ENCODE measurements at regions not wholly inside any gene's neighbourhood (a gene's known extent, or its start where the extent isn't known, plus 50 kb on each side); places are given as distances from the start of the nearest gene placed in this dataset.
"Not testable (repeated sequence)": the region's sequence is repeated elsewhere in the genome, so short reads cannot be mapped to it uniquely, and the experiment has no call there.

DNA sequence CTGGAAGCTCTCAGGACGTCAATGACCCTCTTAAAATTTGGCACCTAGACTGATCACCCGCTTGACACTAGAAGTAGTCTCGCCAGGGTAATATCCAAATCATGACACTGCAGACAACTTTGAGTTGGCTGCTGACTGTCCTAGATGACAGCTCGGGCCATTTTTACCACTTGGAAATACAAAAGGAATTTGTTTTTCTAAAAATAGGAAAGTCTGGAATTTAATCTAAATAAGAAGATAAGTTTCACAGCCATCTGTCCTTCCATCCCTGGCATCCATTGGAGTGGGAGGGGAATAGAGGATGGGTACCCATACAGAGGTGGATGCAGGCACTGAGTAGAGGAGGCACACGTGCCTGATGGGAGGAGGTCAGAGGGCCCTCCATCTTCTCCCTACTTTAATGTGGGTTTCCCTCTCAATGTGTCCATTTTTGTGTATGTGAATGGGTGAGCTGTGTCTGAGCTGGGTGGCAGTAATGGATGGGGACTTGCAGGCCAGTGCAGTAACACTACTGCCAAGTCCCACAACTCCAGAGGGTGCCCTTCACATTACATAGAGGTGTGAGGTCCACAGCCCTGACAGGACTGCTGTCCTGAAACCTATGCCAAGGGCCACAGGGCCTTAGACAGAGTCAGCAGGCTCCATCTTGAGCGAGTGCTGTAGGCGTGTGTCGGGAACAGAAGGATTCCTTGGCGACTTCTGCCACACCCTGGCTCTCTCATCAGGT, 104.8 kb upstream of the IPO9 start:
- H3K4me3 Mint-ChIP-seq, result no peak overlapping the region
- H3K36me3 Mint-ChIP-seq, result peaks cover 2% of the 10 kb centered on the region
- no peaks in the 10 kb centered on the region for H3K9me3 Mint-ChIP-seq
- H3K27me3 Mint-ChIP-seq, result peaks cover 5% of the 10 kb centered on the region
- no peak overlapping the region for H3K27ac Mint-ChIP-seq
- DNase-seq (ENCODE audit: low spot score in 2 of 2), result no peak
- no peak for ATAC-seq (ENCODE audit: low read depth)
- H3K4me1 Mint-ChIP-seq, result peaks cover 6% of the 10 kb centered on the region

DNA sequence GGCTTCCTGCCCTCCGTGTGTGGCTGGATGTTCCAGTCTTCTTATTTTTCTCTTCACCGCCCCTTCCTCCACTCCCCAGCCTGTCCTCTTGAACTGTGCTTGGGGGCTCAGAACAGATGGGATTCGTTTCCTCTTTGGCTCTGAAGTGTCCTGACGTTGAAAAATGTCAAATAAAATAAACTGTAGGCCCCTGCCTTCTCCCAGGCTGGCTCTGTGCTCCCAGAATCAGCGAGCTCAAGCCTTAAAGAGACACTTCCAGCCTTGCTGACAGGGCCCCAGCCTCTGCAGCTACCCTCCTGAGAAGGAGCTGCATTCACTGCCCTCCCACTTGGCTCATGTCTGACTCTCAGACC, 104.2 kb upstream of the IPO9 start:
- Mint-ChIP-seq H3K4me1 (peaks cover 2% of the 10 kb centered on the region), H3K27me3 (peaks cover 4% of the 10 kb centered on the region), H3K4me3 (no peak overlapping the region), H3K9me3 (no peaks in the 10 kb centered on the region), H3K36me3 (no peaks in the 10 kb centered on the region), H3K27ac (no peak overlapping the region)
- ATAC-seq (ENCODE audit: low read depth) (no peak), DNase-seq (ENCODE audit: low spot score in 2 of 2) (no peak)

DNA sequence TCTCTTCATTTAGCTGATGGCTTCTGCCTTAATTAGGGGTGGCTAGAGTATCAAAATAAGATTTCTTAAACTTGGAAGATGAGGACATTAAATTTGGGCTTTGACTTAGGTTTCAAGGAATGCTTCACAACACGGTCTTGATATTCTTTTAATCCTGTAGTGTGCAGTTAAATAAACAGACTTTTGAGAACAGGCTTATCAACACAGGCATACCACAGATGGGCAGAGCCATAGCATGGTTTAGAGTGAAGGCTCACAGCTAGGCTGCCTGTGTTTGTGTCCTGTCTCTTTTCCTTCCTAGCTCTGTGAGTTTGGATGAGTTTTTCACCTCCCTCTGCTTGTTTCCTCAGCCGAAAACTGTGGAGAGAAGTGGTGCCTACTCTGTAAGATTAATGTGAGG, 102.3 kb upstream of the IPO9 start:
- Mint-ChIP-seq H3K27me3 (peaks cover 6% of the 10 kb centered on the region), H3K4me3 (no peak overlapping the region), H3K9me3 (no peaks in the 10 kb centered on the region), H3K36me3 (no peaks in the 10 kb centered on the region), H3K4me1 (no peaks in the 10 kb centered on the region), H3K27ac (no peak overlapping the region)
- ATAC-seq (ENCODE audit: low read depth) (no peak), DNase-seq (ENCODE audit: low spot score in 2 of 2) (no peak)

- DNase-seq (ENCODE audit: low spot score in 2 of 2), result no peak
- H3K27me3 Mint-ChIP-seq, result peaks cover 9% of the 10 kb centered on the region
These were observed 100.2 kb upstream of the IPO9 start for GRCh38 chr1:201728731-201729130.

DNA sequence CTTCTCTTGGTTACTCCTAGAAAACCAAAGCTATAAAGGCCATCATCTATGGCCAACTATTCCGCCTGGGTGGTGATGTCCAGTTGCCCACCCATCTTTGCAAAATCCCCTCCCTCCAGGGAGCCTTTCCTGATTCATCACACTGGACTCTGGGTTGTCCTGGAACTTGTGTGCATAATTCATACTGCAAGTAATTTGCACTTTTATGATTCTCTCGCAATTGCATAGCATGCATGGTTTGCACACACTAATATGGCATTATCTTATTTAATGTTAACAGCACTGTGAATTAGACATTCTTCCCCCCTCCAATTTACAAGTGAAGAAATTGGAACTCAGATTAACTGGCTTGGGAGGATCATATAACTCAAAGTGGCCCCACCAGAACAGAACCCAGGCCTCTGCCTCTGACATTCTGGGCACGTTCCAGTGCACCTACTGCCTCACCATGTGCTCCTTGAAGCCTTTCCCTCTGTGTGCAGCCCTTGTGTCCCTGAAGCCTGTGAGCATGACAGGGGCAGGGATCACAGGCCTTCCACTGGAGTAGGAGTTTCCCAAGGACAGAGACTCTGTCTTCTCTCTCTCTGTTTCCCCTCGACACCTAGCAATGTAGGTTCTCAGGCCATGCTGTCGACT, 98.9 kb upstream of the IPO9 start:
- H3K27ac Mint-ChIP-seq, result no peak overlapping the region
- H3K4me1 Mint-ChIP-seq, result peaks cover 2% of the 10 kb centered on the region

More at GRCh38 chr1:201728731-201729130, 100.2 kb upstream of the IPO9 start:
- H3K9me3 Mint-ChIP-seq, result no peaks in the 10 kb centered on the region
- no peaks in the 10 kb centered on the region for H3K36me3 Mint-ChIP-seq
- H3K27ac Mint-ChIP-seq, result no peak overlapping the region
- no peak for ATAC-seq (ENCODE audit: low read depth)
- H3K4me1 Mint-ChIP-seq, result peaks cover under 1% of the 10 kb centered on the region
- no peak overlapping the region for H3K4me3 Mint-ChIP-seq

DNA sequence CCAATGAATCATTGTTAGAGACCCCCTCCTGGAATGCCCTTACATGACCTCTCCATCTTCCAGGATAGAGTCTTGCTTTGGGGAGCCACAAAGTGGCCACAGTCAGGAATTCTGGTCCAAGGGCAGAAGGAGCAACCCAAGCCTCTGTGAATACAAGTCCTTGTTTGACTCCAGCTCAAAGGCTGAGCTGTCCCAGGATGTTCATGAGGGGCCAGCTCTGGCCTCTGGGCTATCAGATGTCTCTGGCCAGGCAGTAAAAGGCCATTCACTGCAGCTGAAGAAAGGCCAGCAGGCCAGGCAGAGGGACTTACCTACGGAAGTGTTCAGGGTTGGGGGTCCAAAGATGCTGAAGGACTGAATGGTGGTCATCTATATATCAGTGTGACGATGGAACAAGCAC, 98.3 kb upstream of the IPO9 start:
- H3K4me3 Mint-ChIP-seq, result no peak overlapping the region
- no peak overlapping the region for H3K27ac Mint-ChIP-seq
- DNase-seq (ENCODE audit: low spot score in 2 of 2), result no peak
- no peaks in the 10 kb centered on the region for H3K36me3 Mint-ChIP-seq
- peaks cover 13% of the 10 kb centered on the region for H3K27me3 Mint-ChIP-seq
- H3K4me1 Mint-ChIP-seq, result peaks cover 2% of the 10 kb centered on the region
- no peaks in the 10 kb centered on the region for H3K9me3 Mint-ChIP-seq
- ATAC-seq (ENCODE audit: low read depth), result no peak

More for the DNA sequence above, 98.9 kb upstream of the IPO9 start:
- DNase-seq (ENCODE audit: low spot score in 2 of 2) (no peak), ATAC-seq (ENCODE audit: low read depth) (no peak)
- H3K4me3 Mint-ChIP-seq, result no peak overlapping the region
- no peaks in the 10 kb centered on the region for H3K9me3 Mint-ChIP-seq
- H3K27me3 Mint-ChIP-seq, result peaks cover 13% of the 10 kb centered on the region
- H3K36me3 Mint-ChIP-seq, result no peaks in the 10 kb centered on the region

GRCh38 chr1:201731142-201731541, 97.8 kb upstream of the IPO9 start:
- H3K9me3 Mint-ChIP-seq, result no peaks in the 10 kb centered on the region

DNA sequence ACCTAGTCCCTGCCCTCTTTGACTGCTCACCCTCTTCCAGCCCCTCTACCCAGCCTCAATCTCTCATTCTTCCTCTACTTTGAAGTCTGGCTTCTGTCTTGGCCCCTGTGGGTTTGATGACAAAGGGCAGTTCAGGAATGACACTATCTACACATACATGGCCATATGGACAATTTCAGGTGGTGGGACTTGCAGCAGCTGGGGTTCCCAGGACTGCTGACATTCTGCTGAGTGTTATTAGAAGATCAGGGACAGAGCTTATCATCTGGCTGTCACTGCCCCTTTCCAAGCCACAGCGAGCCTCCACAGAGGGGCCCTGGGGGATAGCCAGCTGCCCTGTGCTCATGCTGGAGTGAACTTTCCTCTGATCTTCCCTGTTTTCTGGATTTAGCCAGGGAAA, 97.4 kb upstream of the IPO9 start:
- no peaks in the 10 kb centered on the region for H3K36me3 Mint-ChIP-seq
- no peak for ATAC-seq (ENCODE audit: low read depth)
- H3K4me1 Mint-ChIP-seq, result peaks cover 5% of the 10 kb centered on the region
- no peak overlapping the region for H3K27ac Mint-ChIP-seq
- peaks cover 13% of the 10 kb centered on the region for H3K27me3 Mint-ChIP-seq
- no peaks in the 10 kb centered on the region for H3K9me3 Mint-ChIP-seq
- no peak for DNase-seq (ENCODE audit: low spot score in 2 of 2)
- H3K4me3 Mint-ChIP-seq, result no peak overlapping the region

More at GRCh38 chr1:201731142-201731541, 97.8 kb upstream of the IPO9 start:
- Mint-ChIP-seq H3K4me3 (no peak overlapping the region), H3K36me3 (no peaks in the 10 kb centered on the region), H3K27me3 (peaks cover 13% of the 10 kb centered on the region), H3K4me1 (peaks cover 5% of the 10 kb centered on the region), H3K27ac (no peak overlapping the region)
- ATAC-seq (ENCODE audit: low read depth), result no peak
- no peak for DNase-seq (ENCODE audit: low spot score in 2 of 2)

DNA sequence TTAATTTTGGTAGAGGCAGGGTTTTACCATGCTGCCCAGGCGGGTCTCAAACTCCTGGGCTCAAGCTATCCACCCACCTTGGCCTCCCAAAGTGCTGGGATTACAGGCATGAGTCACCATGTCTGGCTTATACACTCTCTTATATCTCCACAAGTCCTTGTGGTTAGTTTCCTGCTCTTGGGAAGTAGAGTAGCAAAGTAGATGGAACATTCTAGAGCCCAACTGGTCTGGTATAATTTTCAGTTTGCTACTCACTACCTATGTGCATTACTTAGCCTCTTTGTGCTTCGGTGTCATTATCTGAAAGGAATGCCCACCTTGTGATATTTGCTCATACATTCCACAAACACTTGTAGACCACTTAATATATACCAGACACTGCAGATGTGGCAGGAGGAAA, 96.6 kb upstream of the IPO9 start:
- no peak overlapping the region for H3K4me3 Mint-ChIP-seq
- DNase-seq (ENCODE audit: low spot score in 2 of 2) (no peak), ATAC-seq (ENCODE audit: low read depth) (no peak)
- no peaks in the 10 kb centered on the region for H3K9me3 Mint-ChIP-seq
- H3K36me3 Mint-ChIP-seq, result no peaks in the 10 kb centered on the region
- H3K4me1 Mint-ChIP-seq, result peaks cover 13% of the 10 kb centered on the region
- peaks cover 13% of the 10 kb centered on the region for H3K27me3 Mint-ChIP-seq
- H3K27ac Mint-ChIP-seq, result no peak overlapping the region

- ATAC-seq (ENCODE audit: low read depth); H3K27ac Mint-ChIP-seq: not testable (repeated sequence)
- peaks cover 19% of the 10 kb centered on the region for H3K4me1 Mint-ChIP-seq
These were observed 94.7 kb upstream of the IPO9 start for GRCh38 chr1:201734221-201734620.

GRCh38 chr1:201734786-201735185, 94.2 kb upstream of the IPO9 start:
- Mint-ChIP-seq H3K4me1 (peaks cover 19% of the 10 kb centered on the region), H3K36me3 (no peaks in the 10 kb centered on the region), H3K4me3 (no peak overlapping the region), H3K27me3 (peaks cover 9% of the 10 kb centered on the region), H3K9me3 (no peaks in the 10 kb centered on the region), H3K27ac (no peak overlapping the region)
- DNase-seq (ENCODE audit: low spot score in 2 of 2), result no peak
- no peak for ATAC-seq (ENCODE audit: low read depth)

More at GRCh38 chr1:201734221-201734620, 94.7 kb upstream of the IPO9 start:
- not testable (repeated sequence) for H3K9me3 Mint-ChIP-seq; H3K4me3 Mint-ChIP-seq; H3K36me3 Mint-ChIP-seq; DNase-seq (ENCODE audit: low spot score in 2 of 2); H3K27me3 Mint-ChIP-seq

DNA sequence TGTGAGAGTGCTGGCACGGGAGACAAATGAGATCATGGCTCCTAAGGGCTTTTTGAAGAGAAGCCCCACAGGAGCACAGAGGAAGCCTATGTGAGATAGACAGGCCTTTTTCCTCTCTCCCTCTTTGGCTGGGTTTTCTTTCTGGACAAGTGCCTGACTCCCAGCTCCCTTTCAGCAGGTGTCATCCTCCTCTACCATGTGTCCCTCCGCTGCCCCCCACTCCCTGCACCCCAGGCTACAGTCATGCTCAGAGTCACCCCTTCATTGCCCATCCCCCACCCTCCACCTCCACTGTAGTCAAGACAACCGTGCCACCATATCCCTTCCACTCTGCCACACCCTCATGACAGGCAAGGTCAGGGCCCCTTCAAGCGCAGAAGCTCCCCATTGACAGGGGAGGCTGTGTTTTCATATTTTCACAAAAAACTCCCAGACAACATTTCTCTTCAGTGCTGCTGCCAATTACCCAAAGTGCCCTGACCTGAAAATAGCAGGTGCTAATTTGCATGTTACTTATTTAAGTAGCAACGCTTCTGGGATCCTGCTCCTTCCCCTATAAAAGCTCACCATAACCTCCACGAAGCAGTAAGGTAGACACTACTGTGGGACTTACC, 92.1 kb upstream of the IPO9 start:
- peak overlapping the region; percentile 35 for H3K4me3 Mint-ChIP-seq
- no peak for DNase-seq (ENCODE audit: low spot score in 2 of 2)
- H3K4me1 Mint-ChIP-seq, result peaks cover 27% of the 10 kb centered on the region
- peak; percentile 44 for ATAC-seq (ENCODE audit: low read depth)
- no peaks in the 10 kb centered on the region for H3K36me3 Mint-ChIP-seq
- no peaks in the 10 kb centered on the region for H3K9me3 Mint-ChIP-seq
- H3K27me3 Mint-ChIP-seq, result peaks cover 7% of the 10 kb centered on the region
- H3K27ac Mint-ChIP-seq, result peak overlapping the region; percentile 76

DNA sequence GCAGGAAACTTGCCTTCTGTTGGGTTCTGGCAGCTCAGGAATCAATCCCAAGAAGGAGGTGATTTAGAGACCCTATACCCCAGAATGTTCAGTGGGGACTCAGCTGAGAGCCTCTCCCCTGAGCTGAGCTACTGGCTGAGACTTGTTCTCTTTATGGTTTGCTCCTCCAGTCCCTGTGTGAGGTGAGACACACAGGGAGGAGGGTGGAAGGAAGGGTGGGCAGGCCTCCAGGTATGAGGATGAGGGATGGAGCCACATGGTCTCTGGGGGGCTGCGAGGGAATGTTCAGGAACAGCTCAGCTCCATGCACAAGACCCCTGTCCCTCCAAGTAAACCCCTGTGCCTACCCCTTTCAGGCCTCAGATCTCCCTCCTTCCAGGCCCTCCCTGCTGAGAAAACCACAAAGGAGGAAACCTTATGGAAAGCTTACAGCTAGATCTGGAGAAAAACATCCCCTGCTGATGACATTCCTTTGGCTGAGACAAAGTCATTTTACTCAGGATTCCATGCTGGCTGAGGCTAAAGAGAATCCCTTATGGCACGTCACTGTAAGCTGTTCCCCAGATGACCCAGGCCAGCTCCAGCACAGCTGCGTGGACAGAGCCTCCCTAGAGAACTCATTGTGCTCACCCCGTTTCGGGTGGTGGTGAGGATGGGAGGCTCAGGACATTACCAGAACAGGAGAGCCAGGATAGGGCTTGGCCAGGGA, 91.5 kb upstream of the IPO9 start:
- no peak for DNase-seq (ENCODE audit: low spot score in 2 of 2)
- Mint-ChIP-seq H3K4me3 (no peak overlapping the region), H3K27me3 (peaks cover 9% of the 10 kb centered on the region), H3K36me3 (no peaks in the 10 kb centered on the region), H3K4me1 (peaks cover 27% of the 10 kb centered on the region), H3K9me3 (no peaks in the 10 kb centered on the region), H3K27ac (peak overlapping the region; percentile 76)
- no peak for ATAC-seq (ENCODE audit: low read depth)

DNA sequence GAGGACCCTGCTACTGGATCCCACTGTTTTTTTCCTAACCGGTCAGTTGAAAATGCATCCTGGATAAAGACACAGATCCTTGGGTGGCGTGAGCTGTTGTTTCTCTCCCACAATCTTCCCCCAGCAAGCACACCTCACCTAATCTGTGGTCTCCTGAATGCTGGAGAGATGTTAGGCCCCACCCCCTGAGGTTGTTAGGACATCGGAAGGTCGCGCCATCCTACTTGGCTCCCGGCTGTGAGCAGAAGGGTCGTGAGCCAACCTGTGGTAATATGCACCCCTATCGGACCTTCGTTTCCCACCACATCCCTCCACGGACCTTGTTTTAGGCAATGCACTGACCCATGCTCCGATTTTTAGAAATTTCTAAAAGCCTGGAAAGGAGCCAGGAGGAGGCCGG, 89.9 kb upstream of the IPO9 start:
- Mint-ChIP-seq H3K4me3 (peak overlapping the region; percentile 94), H3K4me1 (peaks cover 25% of the 10 kb centered on the region), H3K9me3 (no peaks in the 10 kb centered on the region), H3K27me3 (peaks cover 3% of the 10 kb centered on the region), H3K36me3 (no peaks in the 10 kb centered on the region), H3K27ac (no peak overlapping the region)
- ATAC-seq (ENCODE audit: low read depth), result no peak
- no peak for DNase-seq (ENCODE audit: low spot score in 2 of 2)

Measured in memory B cell (primary cell).